SU-DHL-6 (cell line): ENCODE measurements at regions not wholly inside any gene's neighbourhood (a gene's known extent, or its start where the extent isn't known, plus 50 kb on each side); places are given as distances from the start of the nearest gene placed in this dataset.

Experiments
- H2AFZ ChIP-seq: fragments of 200-600 bp; sonication (generic); 2 replicates; pipeline ENCODE4 v1.6.1; 2014; ENCODE audit warnings: low read depth, mild to moderate bottlenecking, moderate library complexity, mixed read lengths, antibody characterized with exemption, low read length; ENCODE audit not compliant: severe bottlenecking
- H3F3A ChIP-seq: fragments of 200-600 bp; shearing (Covaris generic); 2 replicates; pipeline ENCODE4 v1.6.0; 2016; ENCODE audit warnings: antibody characterized with exemption, mild to moderate bottlenecking; ENCODE audit not compliant: insufficient read depth
- H3K27ac ChIP-seq: fragments of 200-600 bp; sonication (generic); 2 replicates; pipeline ENCODE4 v1.5.1; 2016; ENCODE audit warnings: low read depth, mild to moderate bottlenecking, low read length, moderate library complexity, mixed read lengths
- H3K27me3 ChIP-seq: fragments of 200-600 bp; sonication (generic), shearing (Covaris generic); 2 replicates; pipeline ENCODE4 v1.6.0; 2014; ENCODE audit warnings: mild to moderate bottlenecking, low read length
- H3K36me3 ChIP-seq: fragments of 200-600 bp; sonication (generic); 2 replicates; pipeline ENCODE4 v1.6.1; 2014; ENCODE audit warnings: mild to moderate bottlenecking, low read length, mixed read lengths
- H3K4me2 ChIP-seq: fragments of 300-600, 200-600 bp; shearing (Covaris generic), sonication (generic); 2 replicates; pipeline ENCODE4 v1.6.0; 2014; ENCODE audit warnings: low read length, low read depth, mild to moderate bottlenecking; ENCODE audit not compliant: poor library complexity, severe bottlenecking
- H3K4me3 ChIP-seq: fragments of 200-600 bp; sonication (generic); 2 replicates; pipeline ENCODE4 v1.5.1; 2014; ENCODE audit warnings: antibody characterized with exemption, low read length, mild to moderate bottlenecking, mixed read lengths; ENCODE audit not compliant: insufficient read depth, poor library complexity, severe bottlenecking
- H3K79me2 ChIP-seq: fragments of 200-600 bp; sonication (generic); 2 replicates; pipeline ENCODE4 v1.6.1; 2014; ENCODE audit warnings: mild to moderate bottlenecking, low read length, moderate library complexity; ENCODE audit not compliant: insufficient read depth
- H3K9ac ChIP-seq: fragments of 200-600 bp; sonication (generic); 2 replicates; pipeline ENCODE4 v1.7.0; 2014; ENCODE audit warnings: mild to moderate bottlenecking, low read length
- H3K9me2 ChIP-seq: fragments of 200-600 bp; sonication (generic); replicated peaks from 2 replicates; pipeline ENCODE4 v1.6.1; 2014; ENCODE audit warnings: low read length; ENCODE audit not compliant: insufficient read depth
- H3K9me3 ChIP-seq: fragments of 200-600 bp; sonication (generic); 2 replicates; pipeline ENCODE4 v1.6.1; 2014; ENCODE audit warnings: low read length, mixed read lengths; ENCODE audit not compliant: insufficient read depth
- H4K20me1 ChIP-seq: fragments of 200-600 bp; sonication (generic); 2 replicates; pipeline ENCODE4 v1.6.1; 2014; ENCODE audit warnings: low read depth, mild to moderate bottlenecking, antibody characterized with exemption, low read length, moderate library complexity, mixed read lengths
- EZH2phosphoT487 ChIP-seq: fragments of 200-600 bp; sonication (generic), shearing (Covaris generic); conservative IDR thresholded peaks from 2 replicates; pipeline ENCODE4 v1.6.1; 2018; ENCODE audit warnings: mild to moderate bottlenecking, antibody characterized with exemption, low read length, moderate library complexity, mixed read lengths
- TF ChIP-seq, protein P1 (sequence below): fragments of 200-600 bp; sonication (generic); IDR thresholded peaks from one replicate; pipeline ENCODE4 v1.5.1; 2017; ENCODE audit warnings: antibody characterized with exemption, mild to moderate bottlenecking, low read length, moderate library complexity; ENCODE audit not compliant: insufficient read depth, poor library complexity, severe bottlenecking

DNA sequence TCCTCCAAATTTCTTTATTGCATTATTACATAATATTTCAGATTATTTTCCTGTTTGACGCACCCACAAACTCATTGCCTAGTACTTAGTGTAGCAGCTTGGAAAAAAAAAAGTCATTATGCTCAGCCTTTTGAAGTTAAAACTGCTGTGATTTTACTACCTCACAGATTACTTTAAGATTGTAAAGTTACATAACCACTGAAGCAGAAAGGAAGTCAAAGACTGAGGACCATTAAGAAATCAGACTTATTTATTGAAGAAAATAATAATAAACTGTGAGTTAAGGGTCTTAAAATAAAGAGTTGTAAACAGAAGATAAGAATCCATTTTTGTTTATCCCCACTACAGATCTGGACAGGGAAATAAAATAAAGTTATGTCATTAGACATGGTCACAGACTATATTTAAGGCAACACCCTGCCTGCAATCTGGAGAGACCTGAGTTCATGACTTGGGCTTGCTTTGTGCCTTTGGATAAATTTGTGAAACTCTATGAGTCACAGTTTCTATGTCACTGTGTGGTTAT is 212.1 kb upstream of the ROBO2 start:
- no peak overlapping the region for H3K4me2 ChIP-seq
- H3K9me2 ChIP-seq, result no peaks in the 10 kb centered on the region
- no peaks in the 10 kb centered on the region for H4K20me1 ChIP-seq
- H3K4me3 ChIP-seq, result no peak overlapping the region
- no peaks in the 10 kb centered on the region for H3K27me3 ChIP-seq
- no peak overlapping the region for H3K27ac ChIP-seq
- H3F3A ChIP-seq, result no peaks in the 10 kb centered on the region
- no peaks in the 10 kb centered on the region for H3K9me3 ChIP-seq
- no peaks in the 10 kb centered on the region for H3K79me2 ChIP-seq
- TF ChIP-seq, protein P1, sequence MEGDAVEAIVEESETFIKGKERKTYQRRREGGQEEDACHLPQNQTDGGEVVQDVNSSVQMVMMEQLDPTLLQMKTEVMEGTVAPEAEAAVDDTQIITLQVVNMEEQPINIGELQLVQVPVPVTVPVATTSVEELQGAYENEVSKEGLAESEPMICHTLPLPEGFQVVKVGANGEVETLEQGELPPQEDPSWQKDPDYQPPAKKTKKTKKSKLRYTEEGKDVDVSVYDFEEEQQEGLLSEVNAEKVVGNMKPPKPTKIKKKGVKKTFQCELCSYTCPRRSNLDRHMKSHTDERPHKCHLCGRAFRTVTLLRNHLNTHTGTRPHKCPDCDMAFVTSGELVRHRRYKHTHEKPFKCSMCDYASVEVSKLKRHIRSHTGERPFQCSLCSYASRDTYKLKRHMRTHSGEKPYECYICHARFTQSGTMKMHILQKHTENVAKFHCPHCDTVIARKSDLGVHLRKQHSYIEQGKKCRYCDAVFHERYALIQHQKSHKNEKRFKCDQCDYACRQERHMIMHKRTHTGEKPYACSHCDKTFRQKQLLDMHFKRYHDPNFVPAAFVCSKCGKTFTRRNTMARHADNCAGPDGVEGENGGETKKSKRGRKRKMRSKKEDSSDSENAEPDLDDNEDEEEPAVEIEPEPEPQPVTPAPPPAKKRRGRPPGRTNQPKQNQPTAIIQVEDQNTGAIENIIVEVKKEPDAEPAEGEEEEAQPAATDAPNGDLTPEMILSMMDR, result no peak
- TF ChIP-seq EZH2phosphoT487, result no peak
- no peaks in the 10 kb centered on the region for H3K36me3 ChIP-seq
- H3K9ac ChIP-seq, result no peak overlapping the region
- H2AFZ ChIP-seq, result no peak overlapping the region

DNA sequence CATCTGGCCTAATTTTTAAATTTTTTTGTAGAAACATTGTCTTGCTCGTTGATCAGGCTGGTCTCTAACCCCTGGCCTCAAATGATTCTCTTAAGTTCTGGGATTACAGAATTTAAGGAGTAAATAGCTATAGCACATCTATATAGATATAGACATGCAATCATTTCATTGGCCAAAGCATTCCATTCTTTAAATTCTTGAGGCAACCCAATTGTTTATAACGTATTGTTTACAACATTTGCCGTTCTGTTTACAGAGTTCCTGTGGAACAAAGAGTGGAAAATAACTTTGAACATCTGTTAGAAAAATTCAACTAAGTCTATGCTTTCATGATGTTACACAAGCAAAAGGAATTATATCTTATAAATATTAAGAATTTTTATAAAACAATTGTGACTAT is 205.2 kb upstream of the ROBO2 start:
- H3K27me3 ChIP-seq, result no peaks in the 10 kb centered on the region

DNA sequence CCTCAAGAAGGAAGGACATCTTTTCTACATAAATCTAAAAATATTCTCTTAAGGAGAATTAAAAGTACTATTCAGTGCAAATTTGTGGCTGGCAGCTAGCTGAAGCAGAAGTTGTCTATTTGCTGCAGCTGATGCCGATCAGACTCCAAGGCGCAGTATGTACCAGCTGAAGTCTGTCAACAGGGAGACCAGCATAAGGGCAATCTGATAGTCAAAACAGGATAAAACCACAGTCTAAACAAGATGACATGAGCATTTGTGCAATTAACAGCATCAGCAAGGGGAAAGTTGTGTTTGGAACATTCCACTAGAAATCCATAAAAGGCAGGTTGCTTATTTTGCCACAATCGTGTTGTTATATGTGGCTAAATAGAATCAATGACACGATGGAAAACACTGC is 198.2 kb upstream of the ROBO2 start:
- TF ChIP-seq, protein P1, result no peak
- TF ChIP-seq EZH2phosphoT487, result no peak
- Histone ChIP-seq H2AFZ (no peak overlapping the region), H3K4me2 (no peak overlapping the region), H3K9me3 (no peaks in the 10 kb centered on the region), H3K4me3 (no peak overlapping the region), H3F3A (no peaks in the 10 kb centered on the region), H3K27me3 (no peaks in the 10 kb centered on the region), H4K20me1 (no peaks in the 10 kb centered on the region), H3K79me2 (no peaks in the 10 kb centered on the region), H3K9me2 (no peaks in the 10 kb centered on the region; the same call in 1 of the 2 replicates), H3K27ac (no peak overlapping the region), H3K36me3 (no peaks in the 10 kb centered on the region), H3K9ac (no peak overlapping the region)

More for the DNA sequence above, 205.2 kb upstream of the ROBO2 start:
- H3F3A ChIP-seq, result no peaks in the 10 kb centered on the region
- no peaks in the 10 kb centered on the region for H3K9me3 ChIP-seq
- TF ChIP-seq, protein P1, result no peak
- no peak for TF ChIP-seq EZH2phosphoT487
- H3K9me2 ChIP-seq, result no peaks in the 10 kb centered on the region; the same call in 1 of the 2 replicates
- H3K79me2 ChIP-seq, result no peaks in the 10 kb centered on the region
- H2AFZ ChIP-seq, result no peak overlapping the region
- H3K9ac ChIP-seq, result no peak overlapping the region
- no peak overlapping the region for H3K4me3 ChIP-seq
- no peak overlapping the region for H3K27ac ChIP-seq
- no peak overlapping the region for H3K4me2 ChIP-seq
- H4K20me1 ChIP-seq, result no peaks in the 10 kb centered on the region
- no peaks in the 10 kb centered on the region for H3K36me3 ChIP-seq
